Neural cell (in vitro differentiated cells): ENCODE measurements at regions not wholly inside any gene's neighbourhood (a gene's known extent, or its start where the extent isn't known, plus 50 kb on each side); places are given as distances from the start of the nearest gene placed in this dataset.

Experiments used
- H2AFZ ChIP-seq: fragments of 200-600, 300-800 bp; sonication (generic), shearing (Covaris generic); 2 replicates; pipeline ENCODE4 v1.6.0; 2014; ENCODE audit warnings: low read depth, mild to moderate bottlenecking, antibody characterized with exemption, low read length, moderate library complexity
- H3F3A ChIP-seq: fragments of 200-600 bp; shearing (Covaris generic); 2 replicates; pipeline ENCODE4 v1.6.1; 2016; ENCODE audit warnings: mild to moderate bottlenecking, moderate library complexity, mixed read lengths, antibody characterized with exemption, low read length; ENCODE audit not compliant: insufficient read depth, poor library complexity, severe bottlenecking
- H3K27ac ChIP-seq: fragments of 200-600, 300-800 bp; sonication (generic), shearing (Covaris generic); 2 replicates; pipeline ENCODE4 v1.5.1; 2014; ENCODE audit warnings: mild to moderate bottlenecking, low read length, moderate library complexity
- H3K27me3 ChIP-seq: fragments of 300-800, 200-600 bp; sonication (generic), shearing (Covaris generic); 2 replicates; pipeline ENCODE4 v1.6.0; 2014; ENCODE audit warnings: mild to moderate bottlenecking, low read depth, low read length, moderate library complexity; ENCODE audit not compliant: insufficient read depth
- H3K36me3 ChIP-seq: fragments of 300-800, 200-600 bp; sonication (generic), shearing (Covaris generic); 2 replicates; pipeline ENCODE4 v1.5.1; 2014; ENCODE audit warnings: mild to moderate bottlenecking, antibody characterized with exemption, low read length, moderate library complexity; ENCODE audit not compliant: insufficient read depth
- H3K4me2 ChIP-seq: fragments of 300-800, 200-600 bp; sonication (generic), shearing (Covaris generic); 2 replicates; pipeline ENCODE4 v1.6.0; 2014; ENCODE audit warnings: mild to moderate bottlenecking, low read length
- H3K4me3 ChIP-seq: fragments of 300-800, 200-600 bp; sonication (generic), shearing (Covaris generic); 2 replicates; pipeline ENCODE4 v1.5.1; 2014; ENCODE audit warnings: mild to moderate bottlenecking, low read length, moderate library complexity
- H3K79me2 ChIP-seq: fragments of 200-600 bp; shearing (Covaris generic); replicated peaks from 2 replicates; pipeline ENCODE4 v1.6.0; 2014; ENCODE audit warnings: mild to moderate bottlenecking, low read length, moderate library complexity; ENCODE audit not compliant: insufficient read depth
- H3K9ac ChIP-seq: fragments of 300-800, 200-600 bp; sonication (generic), shearing (Covaris generic); 2 replicates; pipeline ENCODE4 v1.6.1; 2016; ENCODE audit warnings: mild to moderate bottlenecking, low read length, mixed read lengths
- H3K9me2 ChIP-seq: fragments of 200-600 bp; shearing (Covaris generic); 2 replicates; pipeline ENCODE4 v1.6.1; 2016; ENCODE audit warnings: mild to moderate bottlenecking, low read length, mixed read lengths; ENCODE audit not compliant: insufficient read depth
- H3K9me3 ChIP-seq: fragments of 200-600, 300-800 bp; sonication (generic), shearing (Covaris generic); 2 replicates; pipeline ENCODE4 v1.6.1; 2016; ENCODE audit warnings: mild to moderate bottlenecking, mixed run types, low read length, moderate library complexity, mixed read lengths
- H4K20me1 ChIP-seq: fragments of 200-600 bp; shearing (Covaris generic); 2 replicates; pipeline ENCODE4 v1.6.1; 2016; ENCODE audit warnings: mild to moderate bottlenecking, mixed run types; ENCODE audit not compliant: insufficient read depth
- EP300 ChIP-seq: fragments of 450-650 bp; conservative IDR thresholded peaks from 2 replicates; pipeline ENCODE4 v1.6.1; 2014; ENCODE audit warnings: antibody characterized with exemption, mild to moderate bottlenecking, moderate library complexity; ENCODE audit not compliant: poor library complexity, severe bottlenecking
- EZH2 ChIP-seq: fragments of 200-600, 300-800 bp; shearing (Covaris generic), sonication (generic); IDR thresholded peaks from 2 replicates; pipeline ENCODE4 v1.6.1; 2014; ENCODE audit warnings: antibody characterized with exemption, low read length, borderline replicate concordance, mild to moderate bottlenecking; ENCODE audit not compliant: insufficient read depth, poor library complexity, severe bottlenecking
- MXI1 ChIP-seq: fragments of 450-650 bp; conservative IDR thresholded peaks from 2 replicates; pipeline ENCODE4 v1.6.1; 2014; ENCODE audit warnings: antibody characterized with exemption, mild to moderate bottlenecking; ENCODE audit not compliant: poor library complexity, severe bottlenecking
- POLR2AphosphoS5 ChIP-seq: IDR thresholded peaks from 2 replicates; pipeline ENCODE4 v1.6.1; 2012
- RAD21 ChIP-seq: fragments of 450-650 bp; conservative IDR thresholded peaks from 2 replicates; pipeline ENCODE4 v1.6.1; 2014; ENCODE audit warnings: antibody characterized with exemption, mild to moderate bottlenecking, moderate library complexity
- SMC3 ChIP-seq: fragments of 450-650 bp; conservative IDR thresholded peaks from 2 replicates; pipeline ENCODE4 v1.6.1; 2014; ENCODE audit warnings: antibody characterized with exemption, mild to moderate bottlenecking, moderate library complexity; ENCODE audit not compliant: poor library complexity
- TAF1 ChIP-seq: IDR thresholded peaks from 2 replicates; pipeline ENCODE4 v1.6.1; 2012; ENCODE audit warnings: low read depth
- TF ChIP-seq, protein P1 (sequence below): fragments of 450-650 bp; IDR thresholded peaks from 2 replicates; pipeline ENCODE4 v1.5.1; 2014; ENCODE audit warnings: antibody characterized with exemption, mild to moderate bottlenecking, moderate library complexity; ENCODE audit not compliant: poor library complexity, severe bottlenecking
- TF ChIP-seq, protein P2 (sequence below): IDR thresholded peaks from 2 replicates; pipeline ENCODE4 v1.6.1; 2012; ENCODE audit warnings: borderline replicate concordance

DNA sequence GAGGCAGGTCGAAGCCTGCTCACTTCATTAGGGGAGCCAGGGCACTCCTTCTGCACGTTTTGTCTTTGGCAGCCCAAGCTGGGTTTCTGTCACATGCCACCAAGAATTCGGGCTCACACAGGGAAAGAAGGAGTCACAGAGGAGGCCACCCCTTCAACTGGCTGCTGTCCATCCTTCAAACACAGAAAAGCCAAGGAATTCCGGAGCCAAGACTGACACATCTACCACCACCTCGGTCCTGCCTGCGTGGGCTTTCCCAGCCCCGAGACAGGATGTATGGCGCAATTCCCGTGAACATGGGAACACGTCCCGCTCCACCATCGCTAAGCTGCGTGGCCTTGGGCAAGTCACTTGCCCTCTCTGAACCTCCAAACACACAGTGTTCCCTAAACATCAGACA, 70.4 kb downstream of the NCOR2 start:
- Histone ChIP-seq H3K79me2 (peaks cover 4% of the 10 kb centered on the region), H2AFZ (no peak overlapping the region), H3K9me3 (no peaks in the 10 kb centered on the region), H3K27me3 (no peaks in the 10 kb centered on the region), H3K9me2 (no peaks in the 10 kb centered on the region), H3K4me3 (no peak overlapping the region), H3K36me3 (no peaks in the 10 kb centered on the region), H4K20me1 (no peaks in the 10 kb centered on the region), H3K4me2 (no peak overlapping the region), H3F3A (no peaks in the 10 kb centered on the region), H3K9ac (no peak overlapping the region), H3K27ac (no peak overlapping the region)
- TF ChIP-seq, protein P1, sequence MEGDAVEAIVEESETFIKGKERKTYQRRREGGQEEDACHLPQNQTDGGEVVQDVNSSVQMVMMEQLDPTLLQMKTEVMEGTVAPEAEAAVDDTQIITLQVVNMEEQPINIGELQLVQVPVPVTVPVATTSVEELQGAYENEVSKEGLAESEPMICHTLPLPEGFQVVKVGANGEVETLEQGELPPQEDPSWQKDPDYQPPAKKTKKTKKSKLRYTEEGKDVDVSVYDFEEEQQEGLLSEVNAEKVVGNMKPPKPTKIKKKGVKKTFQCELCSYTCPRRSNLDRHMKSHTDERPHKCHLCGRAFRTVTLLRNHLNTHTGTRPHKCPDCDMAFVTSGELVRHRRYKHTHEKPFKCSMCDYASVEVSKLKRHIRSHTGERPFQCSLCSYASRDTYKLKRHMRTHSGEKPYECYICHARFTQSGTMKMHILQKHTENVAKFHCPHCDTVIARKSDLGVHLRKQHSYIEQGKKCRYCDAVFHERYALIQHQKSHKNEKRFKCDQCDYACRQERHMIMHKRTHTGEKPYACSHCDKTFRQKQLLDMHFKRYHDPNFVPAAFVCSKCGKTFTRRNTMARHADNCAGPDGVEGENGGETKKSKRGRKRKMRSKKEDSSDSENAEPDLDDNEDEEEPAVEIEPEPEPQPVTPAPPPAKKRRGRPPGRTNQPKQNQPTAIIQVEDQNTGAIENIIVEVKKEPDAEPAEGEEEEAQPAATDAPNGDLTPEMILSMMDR, result no peak
- TF ChIP-seq EP300 (no peak), POLR2AphosphoS5 (no peak), RAD21 (no peak), SMC3 (no peak), TAF1 (no peak), MXI1 (no peak), EZH2 (no peak)
- TF ChIP-seq, protein P2, sequence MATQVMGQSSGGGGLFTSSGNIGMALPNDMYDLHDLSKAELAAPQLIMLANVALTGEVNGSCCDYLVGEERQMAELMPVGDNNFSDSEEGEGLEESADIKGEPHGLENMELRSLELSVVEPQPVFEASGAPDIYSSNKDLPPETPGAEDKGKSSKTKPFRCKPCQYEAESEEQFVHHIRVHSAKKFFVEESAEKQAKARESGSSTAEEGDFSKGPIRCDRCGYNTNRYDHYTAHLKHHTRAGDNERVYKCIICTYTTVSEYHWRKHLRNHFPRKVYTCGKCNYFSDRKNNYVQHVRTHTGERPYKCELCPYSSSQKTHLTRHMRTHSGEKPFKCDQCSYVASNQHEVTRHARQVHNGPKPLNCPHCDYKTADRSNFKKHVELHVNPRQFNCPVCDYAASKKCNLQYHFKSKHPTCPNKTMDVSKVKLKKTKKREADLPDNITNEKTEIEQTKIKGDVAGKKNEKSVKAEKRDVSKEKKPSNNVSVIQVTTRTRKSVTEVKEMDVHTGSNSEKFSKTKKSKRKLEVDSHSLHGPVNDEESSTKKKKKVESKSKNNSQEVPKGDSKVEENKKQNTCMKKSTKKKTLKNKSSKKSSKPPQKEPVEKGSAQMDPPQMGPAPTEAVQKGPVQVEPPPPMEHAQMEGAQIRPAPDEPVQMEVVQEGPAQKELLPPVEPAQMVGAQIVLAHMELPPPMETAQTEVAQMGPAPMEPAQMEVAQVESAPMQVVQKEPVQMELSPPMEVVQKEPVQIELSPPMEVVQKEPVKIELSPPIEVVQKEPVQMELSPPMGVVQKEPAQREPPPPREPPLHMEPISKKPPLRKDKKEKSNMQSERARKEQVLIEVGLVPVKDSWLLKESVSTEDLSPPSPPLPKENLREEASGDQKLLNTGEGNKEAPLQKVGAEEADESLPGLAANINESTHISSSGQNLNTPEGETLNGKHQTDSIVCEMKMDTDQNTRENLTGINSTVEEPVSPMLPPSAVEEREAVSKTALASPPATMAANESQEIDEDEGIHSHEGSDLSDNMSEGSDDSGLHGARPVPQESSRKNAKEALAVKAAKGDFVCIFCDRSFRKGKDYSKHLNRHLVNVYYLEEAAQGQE, result no peak

DNA sequence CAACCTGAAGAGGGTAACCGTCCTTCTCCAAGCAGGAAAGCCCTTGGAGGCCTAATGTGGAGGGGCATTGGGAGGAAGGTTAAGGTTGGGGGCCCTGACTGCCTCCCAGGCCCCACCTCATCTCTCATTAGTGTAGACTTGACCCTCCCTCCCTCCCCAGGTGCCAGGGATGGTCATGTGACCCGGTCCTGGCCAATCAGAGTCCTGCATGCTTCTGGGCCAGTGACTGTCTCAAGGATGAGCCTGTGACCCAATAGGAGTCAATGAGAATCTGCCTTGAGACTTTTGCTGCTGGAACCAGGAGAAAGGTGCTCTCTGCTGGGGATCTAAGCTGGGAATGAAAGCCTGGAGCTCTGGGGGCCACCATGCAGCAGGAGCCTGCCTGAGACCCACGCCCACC, 70.8 kb downstream of the NCOR2 start:
- no peaks in the 10 kb centered on the region for H3K9me3 ChIP-seq
- H3K9ac ChIP-seq, result no peak overlapping the region
- no peaks in the 10 kb centered on the region for H3K27me3 ChIP-seq
- no peak for TF ChIP-seq EP300
- TF ChIP-seq POLR2AphosphoS5, result no peak
- TF ChIP-seq SMC3, result no peak
- TF ChIP-seq, protein P1, result no peak
- TF ChIP-seq RAD21, result no peak
- no peak for TF ChIP-seq TAF1
- TF ChIP-seq, protein P2, result no peak
- TF ChIP-seq MXI1, result no peak
- no peak for TF ChIP-seq EZH2
- H3K36me3 ChIP-seq, result no peaks in the 10 kb centered on the region
- no peaks in the 10 kb centered on the region for H3K9me2 ChIP-seq
- H3F3A ChIP-seq, result no peaks in the 10 kb centered on the region
- H3K4me3 ChIP-seq, result no peak overlapping the region
- H3K79me2 ChIP-seq, result peaks cover 4% of the 10 kb centered on the region
- H2AFZ ChIP-seq, result no peak overlapping the region
- no peaks in the 10 kb centered on the region for H4K20me1 ChIP-seq
- H3K4me2 ChIP-seq, result no peak overlapping the region
- no peak overlapping the region for H3K27ac ChIP-seq
